Keratinocyte (primary cell): ENCODE measurements at regions not wholly inside any gene's neighbourhood (a gene's known extent, or its start where the extent isn't known, plus 50 kb on each side); places are given as distances from the start of the nearest gene placed in this dataset.
"Not testable (repeated sequence)": the region's sequence is repeated elsewhere in the genome, so short reads cannot be mapped to it uniquely, and the experiment has no call there.

Experiments
- EZH2 ChIP-seq: IDR thresholded peaks from one replicate; pipeline ENCODE4 v1.6.1; 2012; ENCODE audit warnings: inconsistent platforms, mild to moderate bottlenecking, low read length, moderate library complexity
- TF ChIP-seq, protein P1 (sequence below), 3 experiments: IDR thresholded peaks in 1 of 3; conservative IDR thresholded peaks in 1 of 3; optimal IDR thresholded peaks in 1 of 3; 2 replicates in 2 of 3; 3 replicates in 1 of 3; pipeline versions ENCODE3 to v1.5.1; 2011; ENCODE audit warnings: low read length in 3 of 3, mild to moderate bottlenecking in 3 of 3, moderate library complexity in 2 of 3, control low read depth in 1 of 3, inconsistent platforms in 1 of 3; ENCODE audit not compliant: insufficient read depth in 2 of 3; ENCODE audit errors: extremely low read depth in 1 of 3

DNA sequence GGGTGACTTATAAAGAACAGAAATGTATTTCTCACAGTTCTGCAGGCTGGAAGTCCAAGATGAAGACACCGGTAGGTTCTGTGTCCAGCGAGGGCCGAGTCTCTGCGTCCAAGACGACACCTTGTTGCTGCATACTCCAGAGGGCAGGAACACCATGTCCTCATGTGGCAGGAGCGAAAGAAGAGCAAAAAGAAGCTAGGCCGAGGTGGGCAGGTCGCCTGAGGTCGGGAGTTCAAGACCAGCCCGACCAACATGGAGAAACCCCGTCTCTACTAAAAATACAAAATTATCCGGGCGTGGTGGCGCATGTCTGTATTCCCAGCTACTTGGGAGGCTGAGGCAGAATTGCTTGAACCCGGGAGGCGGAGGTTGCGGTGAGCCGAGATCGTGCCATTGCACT lies 483.6 kb downstream of the EIPR1 start:
- TF ChIP-seq, protein P1, sequence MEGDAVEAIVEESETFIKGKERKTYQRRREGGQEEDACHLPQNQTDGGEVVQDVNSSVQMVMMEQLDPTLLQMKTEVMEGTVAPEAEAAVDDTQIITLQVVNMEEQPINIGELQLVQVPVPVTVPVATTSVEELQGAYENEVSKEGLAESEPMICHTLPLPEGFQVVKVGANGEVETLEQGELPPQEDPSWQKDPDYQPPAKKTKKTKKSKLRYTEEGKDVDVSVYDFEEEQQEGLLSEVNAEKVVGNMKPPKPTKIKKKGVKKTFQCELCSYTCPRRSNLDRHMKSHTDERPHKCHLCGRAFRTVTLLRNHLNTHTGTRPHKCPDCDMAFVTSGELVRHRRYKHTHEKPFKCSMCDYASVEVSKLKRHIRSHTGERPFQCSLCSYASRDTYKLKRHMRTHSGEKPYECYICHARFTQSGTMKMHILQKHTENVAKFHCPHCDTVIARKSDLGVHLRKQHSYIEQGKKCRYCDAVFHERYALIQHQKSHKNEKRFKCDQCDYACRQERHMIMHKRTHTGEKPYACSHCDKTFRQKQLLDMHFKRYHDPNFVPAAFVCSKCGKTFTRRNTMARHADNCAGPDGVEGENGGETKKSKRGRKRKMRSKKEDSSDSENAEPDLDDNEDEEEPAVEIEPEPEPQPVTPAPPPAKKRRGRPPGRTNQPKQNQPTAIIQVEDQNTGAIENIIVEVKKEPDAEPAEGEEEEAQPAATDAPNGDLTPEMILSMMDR (optimal IDR thresholded peaks at IDR 0.05 in 1 of 3, IDR thresholded peaks at IDR 0.05 in 1 of 3, conservative IDR thresholded peaks at IDR 0.05 in 1 of 3; ENCODE audit: extremely low read depth in 1 of 3, insufficient read depth in 2 of 3, low read length in 3 of 3) = not testable (repeated sequence)
- not testable (repeated sequence) for TF ChIP-seq EZH2
